ENCODE measurements at regions not wholly inside any gene's neighbourhood (a gene's known extent, or its start where the extent isn't known, plus 50 kb on each side); places are given as distances from the start of the nearest gene placed in this dataset.

DNA sequence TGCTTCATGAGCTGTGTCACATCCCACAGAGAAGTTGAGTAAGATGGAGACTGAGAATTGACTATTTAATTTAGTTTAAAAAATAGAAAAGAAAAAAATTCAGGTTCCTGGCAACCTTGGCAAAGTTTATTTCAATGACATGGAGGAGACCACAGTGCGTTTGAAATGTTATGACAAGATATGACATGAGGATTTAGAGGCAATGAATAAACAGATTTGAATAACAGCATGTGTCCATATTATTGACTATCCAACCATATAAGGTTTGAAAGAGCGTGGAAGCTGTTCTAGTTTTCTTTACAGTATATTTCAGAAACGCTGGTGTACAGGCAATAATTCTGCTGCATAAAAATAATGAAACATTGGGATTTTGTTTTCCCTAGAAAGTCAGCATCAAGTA, 303.9 kb downstream of the SMOC2 start:
- TF ChIP-seq CTCF (IDR thresholded peaks at IDR 0.05; ENCODE audit: borderline replicate concordance, extremely low read depth, insufficient read depth): no peak
- no peaks in the 10 kb centered on the region for H3K4me1 ChIP-seq (ENCODE audit: control insufficient read depth in 2 of 3, insufficient read depth in 2 of 3, low read depth in 1 of 3, low read length in 3 of 3)
- no peak overlapping the region for H3K27ac ChIP-seq (ENCODE audit: low read depth in 2 of 2, low read length in 2 of 2)
- no peaks in the 10 kb centered on the region for H3K27me3 ChIP-seq (ENCODE audit: control insufficient read depth, insufficient read depth, low read length)
- H3K4me3 ChIP-seq (ENCODE audit: low read length in 3 of 3): no peak overlapping the region
- no peaks in the 10 kb centered on the region for H3K36me3 ChIP-seq (ENCODE audit: control insufficient read depth in 2 of 3, insufficient read depth in 3 of 3, low read length in 3 of 3)
- H3K9ac ChIP-seq (ENCODE audit: low read length in 3 of 3): no peak overlapping the region
- DNase-seq (no peak), FAIRE-seq (no peak)
- intact Hi-C loops (cut with DNase I): no loop called here
- H3K9me3 ChIP-seq (ENCODE audit: control insufficient read depth in 2 of 3, insufficient read depth in 1 of 3, low read length in 3 of 3): no peaks in the 10 kb centered on the region

DNA sequence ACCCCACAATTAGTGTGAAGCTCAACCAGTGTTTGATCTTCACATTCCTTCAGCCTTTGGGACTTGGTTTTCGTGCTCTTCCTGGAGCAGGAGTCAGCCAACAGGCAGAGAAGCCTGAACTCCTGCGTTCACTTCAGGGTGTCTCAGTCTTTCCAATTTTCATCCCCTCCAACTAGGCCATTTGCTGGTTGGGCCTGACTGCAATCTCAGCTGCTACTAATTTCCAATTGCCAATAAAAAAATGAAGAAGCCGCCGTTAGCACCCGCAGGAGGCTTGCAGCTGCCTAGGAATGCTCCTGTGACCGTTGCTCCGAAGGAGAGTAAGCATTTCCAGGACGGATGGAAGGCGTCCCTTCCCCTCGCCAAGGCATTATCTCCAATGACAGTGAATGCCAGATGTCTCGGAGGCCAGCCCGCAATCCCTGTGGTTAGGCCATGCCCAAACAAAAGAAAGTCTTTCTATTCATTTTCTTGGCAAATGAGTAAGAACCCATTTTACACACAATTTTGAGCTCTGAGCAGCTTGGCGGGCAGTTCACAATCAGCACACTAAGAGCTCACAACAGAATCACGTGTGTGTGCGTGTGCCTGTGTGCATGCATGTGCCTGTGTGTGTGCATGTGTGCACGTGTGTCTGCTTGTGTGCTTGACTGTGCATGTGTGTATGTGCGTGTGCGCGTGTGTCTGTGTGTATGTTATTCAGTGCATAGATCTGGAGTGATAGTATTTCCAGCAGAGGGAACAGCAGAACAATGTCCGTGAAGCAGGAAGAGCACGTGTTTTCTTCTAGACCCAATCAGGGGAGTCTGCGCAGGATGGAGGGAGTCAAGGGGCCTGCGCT, 301.2 kb downstream of the SMOC2 start:
- DNase-seq (peak in 1 of 5 donors; percentile 49), FAIRE-seq (no peak)
- Histone ChIP-seq H3K9me3 (ENCODE audit: control insufficient read depth in 2 of 3, insufficient read depth in 1 of 3, low read length in 3 of 3) (no peaks in the 10 kb centered on the region), H3K27ac (ENCODE audit: low read depth in 2 of 2, low read length in 2 of 2) (no peak overlapping the region), H3K36me3 (ENCODE audit: control insufficient read depth in 2 of 3, insufficient read depth in 3 of 3, low read length in 3 of 3) (no peaks in the 10 kb centered on the region), H3K27me3 (ENCODE audit: control insufficient read depth, insufficient read depth, low read length) (no peaks in the 10 kb centered on the region), H3K9ac (ENCODE audit: low read length in 3 of 3) (no peak overlapping the region), H3K4me3 (ENCODE audit: low read length in 3 of 3) (no peak overlapping the region), H3K4me1 (ENCODE audit: control insufficient read depth in 2 of 3, insufficient read depth in 2 of 3, low read depth in 1 of 3, low read length in 3 of 3) (no peaks in the 10 kb centered on the region)
- intact Hi-C loops (cut with DNase I): no loop called here
- no peak for TF ChIP-seq CTCF (IDR thresholded peaks at IDR 0.05; ENCODE audit: borderline replicate concordance, extremely low read depth, insufficient read depth)

DNA sequence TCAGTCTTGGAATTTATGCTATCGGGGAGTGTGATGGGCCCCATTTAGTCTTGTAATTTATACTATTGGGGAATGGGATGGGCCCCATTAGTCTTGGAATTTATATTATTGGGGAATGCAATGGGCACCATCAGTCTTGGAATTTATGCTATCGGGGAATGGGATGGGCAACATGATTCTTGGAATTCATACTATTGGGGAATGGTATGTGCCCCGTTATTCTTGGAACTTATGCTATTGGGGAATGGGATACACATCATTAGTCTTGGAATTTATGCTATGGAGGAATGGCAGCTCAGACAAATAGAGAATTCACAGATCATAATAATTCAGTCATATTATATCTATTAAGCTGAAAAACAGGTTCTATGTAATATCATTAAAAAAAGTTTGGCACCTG, 300.3 kb downstream of the SMOC2 start:
- DNase-seq (no peak), FAIRE-seq (no peak)
- Histone ChIP-seq H3K4me3 (ENCODE audit: low read length in 3 of 3) (no peak overlapping the region), H3K27ac (ENCODE audit: low read depth in 2 of 2, low read length in 2 of 2) (no peak overlapping the region), H3K9ac (ENCODE audit: low read length in 3 of 3) (no peak overlapping the region), H3K27me3 (ENCODE audit: control insufficient read depth, insufficient read depth, low read length) (no peaks in the 10 kb centered on the region), H3K4me1 (ENCODE audit: control insufficient read depth in 2 of 3, insufficient read depth in 2 of 3, low read depth in 1 of 3, low read length in 3 of 3) (no peaks in the 10 kb centered on the region), H3K9me3 (ENCODE audit: control insufficient read depth in 2 of 3, insufficient read depth in 1 of 3, low read length in 3 of 3) (no peaks in the 10 kb centered on the region), H3K36me3 (ENCODE audit: control insufficient read depth in 2 of 3, insufficient read depth in 3 of 3, low read length in 3 of 3) (no peaks in the 10 kb centered on the region)
- no peak for TF ChIP-seq CTCF (IDR thresholded peaks at IDR 0.05; ENCODE audit: borderline replicate concordance, extremely low read depth, insufficient read depth)
- intact Hi-C loops (cut with DNase I): no loop called here
